ENCODE measurements at regions not wholly inside any gene's neighbourhood (a gene's known extent, or its start where the extent isn't known, plus 50 kb on each side); places are given as distances from the start of the nearest gene placed in this dataset.
"Not testable (repeated sequence)": the region's sequence is repeated elsewhere in the genome, so short reads cannot be mapped to it uniquely, and the experiment has no call there.

- no peak for DNase-seq (ENCODE audit: low read depth, low spot score)
- dilution Hi-C loops (cut with MboI; ENCODE audit: extremely low pct_ligation_motif_present, low sequenced_read_pairs), result no loop called here
- H2AFZ ChIP-seq (ENCODE audit: control insufficient read depth, low read length), result no peak overlapping the region
- no peak overlapping the region for H3K4me3 ChIP-seq (ENCODE audit: control insufficient read depth in 2 of 3, extremely low read depth in 1 of 3, insufficient read depth in 2 of 3, low read depth in 1 of 3, low read length in 3 of 3)
- H3K27ac ChIP-seq (ENCODE audit: control insufficient read depth, insufficient read depth, low read length), result no peak overlapping the region
- H3K4me1 ChIP-seq (ENCODE audit: control insufficient read depth, extremely low read depth, insufficient read depth, low read length), result no peaks in the 10 kb centered on the region
- no peak for FAIRE-seq
- H3K9me1 ChIP-seq (ENCODE audit: control insufficient read depth, extremely low read depth, insufficient read depth, low read length), result no peaks in the 10 kb centered on the region
- no peak overlapping the region for H3K4me2 ChIP-seq (ENCODE audit: control insufficient read depth, extremely low read depth, insufficient read depth, low read depth, low read length)
- no peak for TF ChIP-seq EZH2 (IDR thresholded peaks at IDR 0.05; ENCODE audit: low read length)
- TF ChIP-seq CTCF (optimal IDR thresholded peaks at IDR 0.05 in 1 of 3, IDR thresholded peaks at IDR 0.05 in 1 of 3, conservative IDR thresholded peaks at IDR 0.05 in 1 of 3; ENCODE audit: extremely low read depth in 1 of 3, insufficient read depth in 2 of 3, low read length in 3 of 3), result no peak
- H3K27me3 ChIP-seq (ENCODE audit: control insufficient read depth, extremely low read depth, insufficient read depth, low read length), result no peaks in the 10 kb centered on the region
- no peaks in the 10 kb centered on the region for H3K9me3 ChIP-seq (ENCODE audit: control insufficient read depth, low read depth, low read length)
- H3K79me2 ChIP-seq (ENCODE audit: control insufficient read depth, insufficient read depth, low read length), result no peaks in the 10 kb centered on the region
- no peaks in the 10 kb centered on the region for H4K20me1 ChIP-seq (ENCODE audit: control insufficient read depth, extremely low read depth, insufficient read depth, low read length)
- no peaks in the 10 kb centered on the region for H3K36me3 ChIP-seq (ENCODE audit: control insufficient read depth in 2 of 2, extremely low read depth in 1 of 2, insufficient read depth in 2 of 2, low read length in 2 of 2)
- no peak overlapping the region for H3K9ac ChIP-seq (ENCODE audit: control insufficient read depth, extremely low read depth, insufficient read depth, low read length)
These were observed 95.7 kb downstream of the SH2D1A start for GRCh38 chrX:124441971-124442590.

GRCh38 chrX:124455966-124456365 is 109.6 kb downstream of the SH2D1A start:
- DNase-seq (ENCODE audit: low read depth, low spot score) (no peak), FAIRE-seq (no peak)
- no peak for TF ChIP-seq EZH2 (IDR thresholded peaks at IDR 0.05; ENCODE audit: low read length)
- no peak for TF ChIP-seq CTCF (optimal IDR thresholded peaks at IDR 0.05 in 1 of 3, IDR thresholded peaks at IDR 0.05 in 1 of 3, conservative IDR thresholded peaks at IDR 0.05 in 1 of 3; ENCODE audit: extremely low read depth in 1 of 3, insufficient read depth in 2 of 3, low read length in 3 of 3)
- H3K4me1 ChIP-seq (ENCODE audit: control insufficient read depth, extremely low read depth, insufficient read depth, low read length), result no peaks in the 10 kb centered on the region
- H3K4me3 ChIP-seq (ENCODE audit: control insufficient read depth in 2 of 3, extremely low read depth in 1 of 3, insufficient read depth in 2 of 3, low read depth in 1 of 3, low read length in 3 of 3), result no peak overlapping the region
- H3K9ac ChIP-seq (ENCODE audit: control insufficient read depth, extremely low read depth, insufficient read depth, low read length), result no peak overlapping the region
- H3K4me2 ChIP-seq (ENCODE audit: control insufficient read depth, extremely low read depth, insufficient read depth, low read depth, low read length), result no peak overlapping the region
- H3K9me3 ChIP-seq (ENCODE audit: control insufficient read depth, low read depth, low read length), result no peaks in the 10 kb centered on the region
- no peak overlapping the region for H3K27ac ChIP-seq (ENCODE audit: control insufficient read depth, insufficient read depth, low read length)
- H3K27me3 ChIP-seq (ENCODE audit: control insufficient read depth, extremely low read depth, insufficient read depth, low read length), result no peaks in the 10 kb centered on the region
- H2AFZ ChIP-seq (ENCODE audit: control insufficient read depth, low read length), result no peak overlapping the region
- dilution Hi-C loops (cut with MboI; ENCODE audit: extremely low pct_ligation_motif_present, low sequenced_read_pairs), result no loop called here
- H3K79me2 ChIP-seq (ENCODE audit: control insufficient read depth, insufficient read depth, low read length), result no peaks in the 10 kb centered on the region
- no peaks in the 10 kb centered on the region for H3K36me3 ChIP-seq (ENCODE audit: control insufficient read depth in 2 of 2, extremely low read depth in 1 of 2, insufficient read depth in 2 of 2, low read length in 2 of 2)
- H3K9me1 ChIP-seq (ENCODE audit: control insufficient read depth, extremely low read depth, insufficient read depth, low read length), result no peaks in the 10 kb centered on the region
- H4K20me1 ChIP-seq (ENCODE audit: control insufficient read depth, extremely low read depth, insufficient read depth, low read length), result no peaks in the 10 kb centered on the region

GRCh38 chrX:124459851-124460250 is 113.5 kb downstream of the SH2D1A start:
- H3K4me2 ChIP-seq (ENCODE audit: control insufficient read depth, extremely low read depth, insufficient read depth, low read depth, low read length); H3K9me1 ChIP-seq (ENCODE audit: control insufficient read depth, extremely low read depth, insufficient read depth, low read length); H3K27me3 ChIP-seq (ENCODE audit: control insufficient read depth, extremely low read depth, insufficient read depth, low read length); H2AFZ ChIP-seq (ENCODE audit: control insufficient read depth, low read length); H3K9ac ChIP-seq (ENCODE audit: control insufficient read depth, extremely low read depth, insufficient read depth, low read length); H3K9me3 ChIP-seq (ENCODE audit: control insufficient read depth, low read depth, low read length); H3K36me3 ChIP-seq (ENCODE audit: control insufficient read depth in 2 of 2, extremely low read depth in 1 of 2, insufficient read depth in 2 of 2, low read length in 2 of 2); FAIRE-seq; H3K4me1 ChIP-seq (ENCODE audit: control insufficient read depth, extremely low read depth, insufficient read depth, low read length); DNase-seq (ENCODE audit: low read depth, low spot score); H3K27ac ChIP-seq (ENCODE audit: control insufficient read depth, insufficient read depth, low read length); H3K79me2 ChIP-seq (ENCODE audit: control insufficient read depth, insufficient read depth, low read length); dilution Hi-C loops (cut with MboI; ENCODE audit: extremely low pct_ligation_motif_present, low sequenced_read_pairs); H3K4me3 ChIP-seq (ENCODE audit: control insufficient read depth in 2 of 3, extremely low read depth in 1 of 3, insufficient read depth in 2 of 3, low read depth in 1 of 3, low read length in 3 of 3); H4K20me1 ChIP-seq (ENCODE audit: control insufficient read depth, extremely low read depth, insufficient read depth, low read length): not testable (repeated sequence)
